ENCODE measurements at regions not wholly inside any gene's neighbourhood (a gene's known extent, or its start where the extent isn't known, plus 50 kb on each side); places are given as distances from the start of the nearest gene placed in this dataset.

- peaks cover 6% of the 10 kb centered on the region for H3K4me1 Mint-ChIP-seq (ENCODE audit: low read depth)
- H3K4me3 Mint-ChIP-seq = no peak overlapping the region
- peaks cover 3% of the 10 kb centered on the region for H3K27me3 Mint-ChIP-seq
- no peaks in the 10 kb centered on the region for H3K36me3 Mint-ChIP-seq (ENCODE audit: low read depth)
- no peak overlapping the region for H3K27ac Mint-ChIP-seq
- peaks cover 3% of the 10 kb centered on the region for H3K9me3 Mint-ChIP-seq
Measured at GRCh38 chr10:129273860-129274259, 193.2 kb upstream of the MGMT start.

- Mint-ChIP-seq H3K36me3 (ENCODE audit: low read depth) (no peaks in the 10 kb centered on the region), H3K27me3 (peaks cover 3% of the 10 kb centered on the region), H3K4me3 (no peak overlapping the region), H3K4me1 (ENCODE audit: low read depth) (peaks cover 6% of the 10 kb centered on the region), H3K9me3 (peaks cover 3% of the 10 kb centered on the region), H3K27ac (no peak overlapping the region)
Measured at GRCh38 chr10:129274748-129275474, 192.1 kb upstream of the MGMT start.

- Mint-ChIP-seq H3K27me3 (peaks cover 7% of the 10 kb centered on the region), H3K4me1 (ENCODE audit: low read depth) (peaks cover 6% of the 10 kb centered on the region), H3K36me3 (ENCODE audit: low read depth) (no peaks in the 10 kb centered on the region), H3K4me3 (no peak overlapping the region), H3K27ac (no peak overlapping the region), H3K9me3 (peaks cover 1% of the 10 kb centered on the region)
Measured at GRCh38 chr10:129275886-129276285, 191.2 kb upstream of the MGMT start.

GRCh38 chr10:129277084-129277483 lies 190.0 kb upstream of the MGMT start:
- Mint-ChIP-seq H3K4me3 (no peak overlapping the region), H3K36me3 (ENCODE audit: low read depth) (no peaks in the 10 kb centered on the region), H3K9me3 (peaks cover 7% of the 10 kb centered on the region), H3K27ac (no peak overlapping the region), H3K4me1 (ENCODE audit: low read depth) (peaks cover 6% of the 10 kb centered on the region), H3K27me3 (peaks cover 11% of the 10 kb centered on the region)

- no peak overlapping the region for H3K4me3 Mint-ChIP-seq
- peaks cover 6% of the 10 kb centered on the region for H3K4me1 Mint-ChIP-seq (ENCODE audit: low read depth)
- peaks cover 11% of the 10 kb centered on the region for H3K27me3 Mint-ChIP-seq
Measured at GRCh38 chr10:129277841-129278240, 189.2 kb upstream of the MGMT start.

GRCh38 chr10:129278686-129279085 lies 188.4 kb upstream of the MGMT start:
- no peaks in the 10 kb centered on the region for H3K36me3 Mint-ChIP-seq (ENCODE audit: low read depth)
- H3K9me3 Mint-ChIP-seq = peaks cover 7% of the 10 kb centered on the region
- H3K27ac Mint-ChIP-seq = no peak overlapping the region
- H3K4me3 Mint-ChIP-seq = no peak overlapping the region
- peaks cover 6% of the 10 kb centered on the region for H3K4me1 Mint-ChIP-seq (ENCODE audit: low read depth)
- peaks cover 11% of the 10 kb centered on the region for H3K27me3 Mint-ChIP-seq

More at GRCh38 chr10:129277841-129278240, 189.2 kb upstream of the MGMT start:
- Mint-ChIP-seq H3K9me3 (peaks cover 7% of the 10 kb centered on the region), H3K36me3 (ENCODE audit: low read depth) (no peaks in the 10 kb centered on the region), H3K27ac (no peak overlapping the region)

- Mint-ChIP-seq H3K9me3 (peaks cover 7% of the 10 kb centered on the region), H3K4me1 (ENCODE audit: low read depth) (peaks cover 6% of the 10 kb centered on the region), H3K36me3 (ENCODE audit: low read depth) (no peaks in the 10 kb centered on the region), H3K27ac (no peak overlapping the region), H3K27me3 (peaks cover 11% of the 10 kb centered on the region), H3K4me3 (no peak overlapping the region)
Measured at GRCh38 chr10:129279446-129280154, 187.4 kb upstream of the MGMT start.

- Mint-ChIP-seq H3K36me3 (ENCODE audit: low read depth) (no peaks in the 10 kb centered on the region), H3K27ac (no peak overlapping the region), H3K4me1 (ENCODE audit: low read depth) (peaks cover 6% of the 10 kb centered on the region), H3K27me3 (peaks cover 11% of the 10 kb centered on the region), H3K4me3 (no peak overlapping the region), H3K9me3 (peaks cover 7% of the 10 kb centered on the region)
Measured at GRCh38 chr10:129280155-129280502, 186.9 kb upstream of the MGMT start.

GRCh38 chr10:129280908-129281586 lies 186.0 kb upstream of the MGMT start:
- Mint-ChIP-seq H3K4me3 (no peak overlapping the region), H3K36me3 (ENCODE audit: low read depth) (no peaks in the 10 kb centered on the region), H3K27ac (no peak overlapping the region), H3K9me3 (peaks cover 7% of the 10 kb centered on the region), H3K4me1 (ENCODE audit: low read depth) (peaks cover 2% of the 10 kb centered on the region), H3K27me3 (peaks cover 11% of the 10 kb centered on the region)

GRCh38 chr10:129285459-129285858 lies 181.6 kb upstream of the MGMT start:
- peaks cover 6% of the 10 kb centered on the region for H3K27me3 Mint-ChIP-seq
- no peak overlapping the region for H3K27ac Mint-ChIP-seq
- peaks cover 7% of the 10 kb centered on the region for H3K9me3 Mint-ChIP-seq
- no peak overlapping the region for H3K4me3 Mint-ChIP-seq
- no peaks in the 10 kb centered on the region for H3K4me1 Mint-ChIP-seq (ENCODE audit: low read depth)
- H3K36me3 Mint-ChIP-seq (ENCODE audit: low read depth) = no peaks in the 10 kb centered on the region

GRCh38 chr10:129288999-129289584 lies 177.9 kb upstream of the MGMT start:
- Mint-ChIP-seq H3K4me3 (no peak overlapping the region), H3K36me3 (ENCODE audit: low read depth) (no peaks in the 10 kb centered on the region), H3K9me3 (no peaks in the 10 kb centered on the region), H3K4me1 (ENCODE audit: low read depth) (no peaks in the 10 kb centered on the region), H3K27me3 (no peaks in the 10 kb centered on the region), H3K27ac (no peak overlapping the region)

- H3K4me3 Mint-ChIP-seq = no peak overlapping the region
- no peak overlapping the region for H3K27ac Mint-ChIP-seq
- H3K27me3 Mint-ChIP-seq = no peaks in the 10 kb centered on the region
- no peaks in the 10 kb centered on the region for H3K36me3 Mint-ChIP-seq (ENCODE audit: low read depth)
- H3K9me3 Mint-ChIP-seq = no peaks in the 10 kb centered on the region
- no peaks in the 10 kb centered on the region for H3K4me1 Mint-ChIP-seq (ENCODE audit: low read depth)
Measured at GRCh38 chr10:129293991-129294700, 172.9 kb upstream of the MGMT start.

- Mint-ChIP-seq H3K4me3 (no peak overlapping the region), H3K27ac (no peak overlapping the region), H3K27me3 (no peaks in the 10 kb centered on the region), H3K4me1 (ENCODE audit: low read depth) (no peaks in the 10 kb centered on the region), H3K36me3 (ENCODE audit: low read depth) (no peaks in the 10 kb centered on the region), H3K9me3 (no peaks in the 10 kb centered on the region)
Measured at GRCh38 chr10:129294944-129295343, 172.1 kb upstream of the MGMT start.

- no peak overlapping the region for H3K27ac Mint-ChIP-seq
- peaks cover 5% of the 10 kb centered on the region for H3K27me3 Mint-ChIP-seq
- H3K4me3 Mint-ChIP-seq = no peak overlapping the region
- H3K36me3 Mint-ChIP-seq (ENCODE audit: low read depth) = no peaks in the 10 kb centered on the region
- H3K9me3 Mint-ChIP-seq = no peaks in the 10 kb centered on the region
- H3K4me1 Mint-ChIP-seq (ENCODE audit: low read depth) = no peaks in the 10 kb centered on the region
Measured at GRCh38 chr10:129305046-129305445, 162.0 kb upstream of the MGMT start.

Data from stimulated activated naive CD8-positive, alpha-beta T cell treated with anti-CD3 and anti-CD28 coated beads, Interleukin-15, Interleukin-2, amounts not matched to agents 100 ng/mL and 50 ng/mL, for 24 hours (primary cell).